IMR-90 (cell line): ENCODE measurements at regions not wholly inside any gene's neighbourhood (a gene's known extent, or its start where the extent isn't known, plus 50 kb on each side); places are given as distances from the start of the nearest gene placed in this dataset.

Experiments used
- ATAC-seq: fragments of 200-7000 bp; cut with Tn5 transposase; 2 replicates; pipeline ENCODE4 v1.9.1; 2020; ENCODE audit warnings: low read depth, mild to moderate bottlenecking, moderate library complexity
- BruUV-seq: library from RNA; stranded (reverse); fragments of 400-500 nt; replicated peaks from 2 replicates; lab custom pipeline; 2021; lab: Mats Ljungman, UMichigan
- CTCF ChIA-PET: fragments of 300-600 bp; formaldehyde crosslinking; extraction: SDS; loops from one replicate; lab custom pipeline; 2021; ENCODE audit warnings: antibody characterized with exemption; lab: Yijun Ruan, JAX
- POLR2A ChIA-PET: fragments of 300-600 bp; sonication (Branson Sonifier 250); formaldehyde crosslinking; loops from one replicate; lab custom pipeline; 2022; ENCODE audit warnings: antibody characterized with exemption; ENCODE audit not compliant: unreplicated experiment; lab: Charles Lee
- DNase-seq: peaks from one replicate; pipeline ENCODE4 v3.0.0; 2013
- H2AFZ ChIP-seq: replicated peaks from 2 replicates; pipeline ENCODE3; 2013; ENCODE audit warnings: low read length, mild to moderate bottlenecking; ENCODE audit not compliant: poor library complexity
- H2AK5ac ChIP-seq: 2 replicates; pipeline ENCODE4 v1.6.1; 2013; ENCODE audit warnings: low read depth, low read length, inconsistent platforms
- H2AK9ac ChIP-seq: replicated peaks from 2 replicates; pipeline ENCODE3; 2013; ENCODE audit warnings: mild to moderate bottlenecking, low read depth, low read length, moderate library complexity; ENCODE audit not compliant: poor library complexity
- H2BK120ac ChIP-seq: 2 replicates; pipeline ENCODE4 v1.6.1; 2013; ENCODE audit warnings: low read depth, low read length, inconsistent platforms
- H2BK15ac ChIP-seq: 3 replicates; pipeline ENCODE4 v1.6.1; 2013; ENCODE audit warnings: low read depth, low read length, inconsistent platforms
- H2BK20ac ChIP-seq: 2 replicates; pipeline ENCODE4 v1.6.1; 2013; ENCODE audit warnings: low read depth, mild to moderate bottlenecking, inconsistent platforms, low read length, moderate library complexity
- H2BK5ac ChIP-seq: 2 replicates; pipeline ENCODE4 v1.6.1; 2013; ENCODE audit warnings: mild to moderate bottlenecking, low read depth, low read length, inconsistent platforms; ENCODE audit not compliant: poor library complexity, severe bottlenecking
- H3K14ac ChIP-seq: replicated peaks from 2 replicates; pipeline ENCODE4 v1.6.1; 2013; ENCODE audit warnings: low read depth, low read length, inconsistent platforms
- H3K18ac ChIP-seq: 2 replicates; pipeline ENCODE4 v1.6.1; 2013; ENCODE audit warnings: low read depth, low read length, control low read depth
- H3K23ac ChIP-seq: 2 replicates; pipeline ENCODE4 v1.6.1; 2013; ENCODE audit warnings: low read depth, low read length, inconsistent platforms
- H3K27ac ChIP-seq: 2 replicates; pipeline ENCODE4 v1.5.1; 2013; ENCODE audit warnings: mild to moderate bottlenecking, control low read depth, low read length; ENCODE audit not compliant: insufficient read depth
- H3K27me3 ChIP-seq: 2 replicates; pipeline ENCODE4 v1.6.1; 2013; ENCODE audit warnings: low read length; ENCODE audit not compliant: control insufficient read depth, insufficient read depth
- H3K36me3 ChIP-seq: 2 replicates; pipeline ENCODE4 v1.6.1; 2013; ENCODE audit warnings: low read length, mixed read lengths; ENCODE audit not compliant: control insufficient read depth, insufficient read depth
- H3K4ac ChIP-seq: 2 replicates; pipeline ENCODE4 v1.6.1; 2013; ENCODE audit warnings: low read depth, low read length, inconsistent platforms
- H3K4me1 ChIP-seq: 2 replicates; pipeline ENCODE4 v1.6.1; 2013; ENCODE audit warnings: low read length, mixed read lengths; ENCODE audit not compliant: control insufficient read depth, insufficient read depth
- H3K4me2 ChIP-seq: 2 replicates; pipeline ENCODE4 v1.6.1; 2013; ENCODE audit warnings: low read depth, mild to moderate bottlenecking, control low read depth, low read length, moderate library complexity
- H3K4me3 ChIP-seq: 2 replicates; pipeline ENCODE4 v1.5.1; 2013; ENCODE audit warnings: low read depth, mild to moderate bottlenecking, control low read depth, low read length, moderate library complexity; ENCODE audit not compliant: insufficient read depth
- H3K56ac ChIP-seq: 2 replicates; pipeline ENCODE4 v1.6.1; 2013; ENCODE audit warnings: low read length, inconsistent platforms; ENCODE audit not compliant: insufficient read depth; ENCODE audit errors: extremely low read depth
- H3K79me1 ChIP-seq, 2 experiments: 2 replicates each; pipeline ENCODE4 v1.6.1; 2013; ENCODE audit warnings: low read length in 2 of 2, inconsistent platforms in 1 of 2, low read depth in 1 of 2
- H3K9ac ChIP-seq: 2 replicates; pipeline ENCODE4 v1.6.1; 2013; ENCODE audit warnings: low read depth, low read length, control low read depth
- H3K9me1 ChIP-seq: 2 replicates; pipeline ENCODE4 v1.6.1; 2013; ENCODE audit warnings: low read length, inconsistent platforms; ENCODE audit not compliant: insufficient read depth
- H3K9me3 ChIP-seq: 2 replicates; pipeline ENCODE4 v1.6.1; 2013; ENCODE audit warnings: low read length; ENCODE audit not compliant: control insufficient read depth, insufficient read depth
- H4K20me1 ChIP-seq: 2 replicates; pipeline ENCODE4 v1.6.1; 2013; ENCODE audit warnings: low read length, inconsistent platforms; ENCODE audit not compliant: insufficient read depth
- H4K5ac ChIP-seq: 2 replicates; pipeline ENCODE4 v1.6.1; 2013; ENCODE audit warnings: mild to moderate bottlenecking, low read depth, low read length, control low read depth
- H4K8ac ChIP-seq, 2 experiments: 2 replicates each; pipeline ENCODE4 v1.6.1; 2013; ENCODE audit warnings: low read depth in 2 of 2, low read length in 2 of 2, control low read depth in 1 of 2, inconsistent platforms in 1 of 2
- H4K91ac ChIP-seq: 2 replicates; pipeline ENCODE4 v1.6.1; 2013; ENCODE audit warnings: low read depth, low read length, inconsistent platforms; ENCODE audit not compliant: insufficient read depth
- BHLHE40 ChIP-seq: fragments of 150-350 bp; IDR thresholded peaks from 2 replicates; pipeline ENCODE4 v1.6.1; 2016; ENCODE audit warnings: mild to moderate bottlenecking, low read depth, low read length
- CEBPB ChIP-seq: IDR thresholded peaks from 2 replicates; pipeline ENCODE4 v1.6.1; 2012; ENCODE audit warnings: low read depth, low read length, improper control_type of control experiment
- FOS ChIP-seq: fragments of 150-350 bp; IDR thresholded peaks from 2 replicates; pipeline ENCODE4 v1.6.1; 2016; ENCODE audit warnings: low read depth, low read length
- RCOR1 ChIP-seq: IDR thresholded peaks from 2 replicates; pipeline ENCODE4 v1.6.1; 2012; ENCODE audit warnings: mild to moderate bottlenecking, low read length, improper control_type of control experiment; ENCODE audit not compliant: insufficient replicate concordance
- WGBS, 2 experiments: methylation state at CpG; one replicate each; pipeline versions ENCODE4 v1.1.5 to v1.1.7; 2013; ENCODE audit warnings: missing lambda C conversion rate in 2 of 2; ENCODE audit not compliant: insufficient read length in 1 of 2; ENCODE audit errors: extremely low coverage in 2 of 2; 5-methylcytosine and 5-hydroxymethylcytosine counted together
- dilution Hi-C: fragments of 300-500 bp; cut with HindIII; formaldehyde crosslinking; loops from one replicate; pipeline ENCODE4 v1.14.3; 2018; ENCODE audit warnings: low sequenced_read_pairs; ENCODE audit not compliant: unreplicated experiment
- in situ Hi-C: fragments of 300-500 bp; cut with MboI; formaldehyde crosslinking; loops from 3 replicates; pipeline ENCODE4 v1.14.3; 2019; ENCODE audit warnings: low sequenced_read_pairs, inconsistent platforms, mixed read lengths
- intact Hi-C: fragments of 100-400 bp; cut with micrococcal nuclease; formaldehyde crosslinking; loops from 2 replicates; pipeline ENCODE4 v1.10.0; 2022
- TF ChIP-seq, protein P1 (sequence below): fragments of 150-350 bp; IDR thresholded peaks from 2 replicates; pipeline ENCODE4 v1.6.1; 2017; ENCODE audit warnings: mild to moderate bottlenecking, antibody characterized with exemption, low read length, low read depth

DNA sequence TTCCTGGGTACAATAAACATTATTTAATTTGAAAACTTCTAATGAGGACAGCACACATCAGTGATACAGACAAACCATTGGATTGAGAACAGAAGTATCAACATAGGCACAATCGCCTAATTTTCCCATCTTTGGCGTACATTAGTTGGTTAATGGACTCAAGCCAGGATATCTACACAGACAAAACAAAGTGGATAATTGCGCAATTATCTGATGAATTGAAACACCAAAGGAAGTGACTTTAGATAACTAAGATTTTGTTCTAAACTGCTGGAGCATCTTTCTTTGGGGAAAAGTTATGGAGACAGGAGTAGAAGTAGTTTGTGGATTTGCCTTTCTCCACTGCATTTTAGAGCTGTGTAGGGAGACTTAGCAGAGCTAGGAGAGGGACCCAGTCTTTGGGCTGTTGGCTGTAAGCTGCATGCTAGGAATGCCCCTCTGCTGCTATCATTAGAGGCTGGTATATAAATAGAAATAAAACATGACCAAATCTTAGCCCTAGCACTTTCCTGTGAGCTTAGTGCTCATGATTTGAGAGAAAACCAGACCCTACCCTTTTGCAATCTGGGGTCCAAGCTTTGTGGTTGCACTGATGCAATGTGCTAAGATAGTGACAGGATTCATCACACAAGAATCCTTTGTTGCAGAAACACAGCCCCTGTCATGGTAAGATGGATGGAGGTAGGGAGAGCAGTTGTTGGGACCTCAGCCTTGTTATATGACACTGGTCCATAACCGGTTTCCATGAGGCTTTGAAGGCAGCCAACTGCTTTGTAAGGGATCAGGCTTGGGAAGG, 264.5 kb upstream of the PIK3C3 start:
- in situ Hi-C loops, result no loop called here
- Histone ChIP-seq H3K56ac (no peak overlapping the region), H3K79me1 (no peaks in the 10 kb centered on the region), H3K4me1 (no peaks in the 10 kb centered on the region), H3K4ac (no peak overlapping the region), H3K18ac (no peak overlapping the region), H3K9me3 (no peaks in the 10 kb centered on the region), H3K4me2 (no peak overlapping the region), H4K8ac (no peak overlapping the region), H3K4me3 (no peak overlapping the region), H3K27ac (no peak overlapping the region), H2AK5ac (no peak overlapping the region), H2AFZ (no peak overlapping the region), H4K91ac (no peak overlapping the region), H2BK20ac (no peak overlapping the region), H2AK9ac (no peak overlapping the region), H3K27me3 (no peaks in the 10 kb centered on the region), H4K5ac (no peak overlapping the region), H4K20me1 (no peaks in the 10 kb centered on the region), H2BK15ac (no peak overlapping the region), H3K23ac (no peak overlapping the region), H2BK120ac (no peak overlapping the region), H3K9ac (no peak overlapping the region), H3K9me1 (no peaks in the 10 kb centered on the region), H3K14ac (no peak overlapping the region), H2BK5ac (no peak overlapping the region), H3K36me3 (no peaks in the 10 kb centered on the region)
- TF ChIP-seq RCOR1 (no peak), CEBPB (peak; percentile 88), BHLHE40 (no peak), FOS (no peak)
- TF ChIP-seq, protein P1, sequence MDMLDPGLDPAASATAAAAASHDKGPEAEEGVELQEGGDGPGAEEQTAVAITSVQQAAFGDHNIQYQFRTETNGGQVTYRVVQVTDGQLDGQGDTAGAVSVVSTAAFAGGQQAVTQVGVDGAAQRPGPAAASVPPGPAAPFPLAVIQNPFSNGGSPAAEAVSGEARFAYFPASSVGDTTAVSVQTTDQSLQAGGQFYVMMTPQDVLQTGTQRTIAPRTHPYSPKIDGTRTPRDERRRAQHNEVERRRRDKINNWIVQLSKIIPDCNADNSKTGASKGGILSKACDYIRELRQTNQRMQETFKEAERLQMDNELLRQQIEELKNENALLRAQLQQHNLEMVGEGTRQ, result no peak
- CTCF ChIA-PET, result no interaction called here
- no TSS peak for BruUV-seq
- no peak for DNase-seq
- 60% methylated on average over 1 of the region's 4 CpGs; no CpG with 5 or more reads in 1 of the 2 experiments for WGBS, 2 experiments
- POLR2A ChIA-PET, result no interaction called here
- no peak for ATAC-seq
- intact Hi-C loops, result no loop called here
- dilution Hi-C loops, result no loop called here
